ENCODE measurements at regions not wholly inside any gene's neighbourhood (a gene's known extent, or its start where the extent isn't known, plus 50 kb on each side); places are given as distances from the start of the nearest gene placed in this dataset.

- no peaks in the 10 kb centered on the region for H3K27me3 ChIP-seq (ENCODE audit: insufficient read depth, low read depth)
- H3F3A ChIP-seq (ENCODE audit: insufficient read depth, low read depth): no peaks in the 10 kb centered on the region
- no peaks in the 10 kb centered on the region for H3K36me3 ChIP-seq (ENCODE audit: low read depth)
- no peak for DNase-seq
- H3K4me1 ChIP-seq (replicated peaks; ENCODE audit: insufficient read depth): no peaks in the 10 kb centered on the region
- intact Hi-C loops (cut with micrococcal nuclease; ENCODE audit: unreplicated experiment): no loop called here
- H3K9me2 ChIP-seq (ENCODE audit: insufficient read depth): no peaks in the 10 kb centered on the region; the same call in 1 of the 2 replicates
- BruUV-seq (replicated peaks): no TSS peak
- peaks cover 13% of the 10 kb centered on the region for H3K9me3 ChIP-seq (ENCODE audit: insufficient read depth, low read depth)
- ChIA-PET POLR2A (ENCODE audit: unreplicated experiment) (no interaction called here), CTCF (no interaction called here)
- H3K4me2 ChIP-seq: no peak overlapping the region
- H3K79me2 ChIP-seq (ENCODE audit: low read depth): no peaks in the 10 kb centered on the region
- H2AFZ ChIP-seq: no peak overlapping the region
- H4K20me1 ChIP-seq (ENCODE audit: insufficient read depth): no peaks in the 10 kb centered on the region
- no peak overlapping the region for H3K4me3 ChIP-seq
- TF ChIP-seq EZH2 (IDR thresholded peaks at IDR 0.05; ENCODE audit: low read depth) (no peak), CTCF (conservative IDR thresholded peaks at IDR 0.05) (no peak)
- H3K27ac ChIP-seq: no peak overlapping the region
Measured at GRCh38 chr6:140401761-140402160, 1027.3 kb upstream of the CITED2 start.

DNA sequence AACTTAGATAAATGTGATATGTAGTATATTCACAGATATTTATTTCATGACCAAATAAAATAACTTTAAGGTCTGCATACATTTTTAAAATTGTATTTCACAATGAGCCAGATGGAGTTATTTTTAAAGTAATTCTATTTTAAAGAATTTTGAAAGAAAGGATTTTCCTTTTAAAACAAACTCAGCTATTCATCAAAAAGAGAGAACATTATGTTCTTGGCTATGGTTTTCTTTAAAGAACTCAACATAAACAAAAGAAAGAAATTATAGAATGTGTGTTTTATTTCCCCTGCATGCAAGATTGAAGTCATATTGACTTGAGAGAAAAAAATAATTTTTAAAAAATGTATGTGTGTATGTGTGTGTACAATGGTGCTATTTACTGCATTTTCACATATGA lies 1023.6 kb upstream of the CITED2 start:
- no peak overlapping the region for H3K27ac ChIP-seq
- H3K4me1 ChIP-seq (replicated peaks; ENCODE audit: insufficient read depth): no peaks in the 10 kb centered on the region
- H3K4me3 ChIP-seq: no peak overlapping the region
- H3K4me2 ChIP-seq: no peak overlapping the region
- no peaks in the 10 kb centered on the region for H3F3A ChIP-seq (ENCODE audit: insufficient read depth, low read depth)
- intact Hi-C loops (cut with micrococcal nuclease; ENCODE audit: unreplicated experiment): no loop called here
- no peaks in the 10 kb centered on the region for H3K36me3 ChIP-seq (ENCODE audit: low read depth)
- BruUV-seq (replicated peaks): no TSS peak
- H3K27me3 ChIP-seq (ENCODE audit: insufficient read depth, low read depth): no peaks in the 10 kb centered on the region
- TF ChIP-seq EZH2 (IDR thresholded peaks at IDR 0.05; ENCODE audit: low read depth) (no peak), CTCF (conservative IDR thresholded peaks at IDR 0.05) (no peak)
- H4K20me1 ChIP-seq (ENCODE audit: insufficient read depth): no peaks in the 10 kb centered on the region
- no peaks in the 10 kb centered on the region for H3K9me2 ChIP-seq (ENCODE audit: insufficient read depth)
- DNase-seq: no peak
- ChIA-PET POLR2A (ENCODE audit: unreplicated experiment) (no interaction called here), CTCF (no interaction called here)
- H2AFZ ChIP-seq: no peak overlapping the region
- H3K9me3 ChIP-seq (ENCODE audit: insufficient read depth, low read depth): 0 out of 2 replicates have a peak, but pooled peaks cover 3% of the 10 kb centered on the region
- no peaks in the 10 kb centered on the region for H3K79me2 ChIP-seq (ENCODE audit: low read depth)

GRCh38 chr6:140397106-140397505 lies 1022.7 kb upstream of the CITED2 start:
- intact Hi-C loops (cut with micrococcal nuclease; ENCODE audit: unreplicated experiment): no loop called here
- Histone ChIP-seq H3K4me3 (no peak overlapping the region), H3K27ac (no peak overlapping the region), H3K79me2 (ENCODE audit: low read depth) (no peaks in the 10 kb centered on the region), H3K9me3 (ENCODE audit: insufficient read depth, low read depth) (0 out of 2 replicates have a peak, but pooled peaks cover 3% of the 10 kb centered on the region), H3K36me3 (ENCODE audit: low read depth) (no peaks in the 10 kb centered on the region), H3K9me2 (ENCODE audit: insufficient read depth) (no peaks in the 10 kb centered on the region), H3K4me1 (replicated peaks; ENCODE audit: insufficient read depth) (no peaks in the 10 kb centered on the region), H3K27me3 (ENCODE audit: insufficient read depth, low read depth) (no peaks in the 10 kb centered on the region), H3K4me2 (no peak overlapping the region), H2AFZ (no peak overlapping the region), H4K20me1 (ENCODE audit: insufficient read depth) (no peaks in the 10 kb centered on the region), H3F3A (ENCODE audit: insufficient read depth, low read depth) (no peaks in the 10 kb centered on the region)
- TF ChIP-seq CTCF (conservative IDR thresholded peaks at IDR 0.05) (no peak), EZH2 (IDR thresholded peaks at IDR 0.05; ENCODE audit: low read depth) (no peak)
- POLR2A ChIA-PET (ENCODE audit: unreplicated experiment): no interaction called here
- no peak for DNase-seq
- no TSS peak for BruUV-seq (replicated peaks)
- CTCF ChIA-PET: no interaction called here

Measured in PC-9 (cell line).